Heart right ventricle (tissue), 16 donors: ENCODE measurements at regions not wholly inside any gene's neighbourhood (a gene's known extent, or its start where the extent isn't known, plus 50 kb on each side); places are given as distances from the start of the nearest gene placed in this dataset.

ENCODE experiments used
- ATAC-seq, 8 donors: fragments of 200-7000 bp; cut with Tn5 transposase; one replicate each; pipeline ENCODE4 v1.9.1; 2020; ENCODE audit warnings: mild to moderate bottlenecking in 8 of 8, moderate library complexity in 8 of 8, moderate number of reproducible peaks in 1 of 8
- DNase-seq, 2 donors: peaks; one replicate each; pipeline ENCODE4 v3.0.0-alpha.2; 2020
- H3K27ac ChIP-seq, 10 donors: fragments of 200-600 bp; sonication (generic) in 2 of 10; one replicate each; pipeline versions ENCODE4 v1.5.0 to v1.8.0; 2020 to 2022; ENCODE audit warnings: mild to moderate bottlenecking in 3 of 10
- H3K27me3 ChIP-seq, 7 donors: fragments of 200-600 bp; one replicate each; pipeline ENCODE4 v1.8.0; 2021 to 2022; ENCODE audit warnings: mild to moderate bottlenecking in 2 of 7
- H3K36me3 ChIP-seq, 9 donors: fragments of 200-600 bp; sonication (generic) in 1 of 9; one replicate each; pipeline versions ENCODE4 v1.5.0 to v1.8.0; 2020 to 2022; ENCODE audit warnings: mild to moderate bottlenecking in 2 of 9
- H3K4me1 ChIP-seq, 9 donors: fragments of 200-600 bp; sonication (generic) in 1 of 9; one replicate each; pipeline versions ENCODE4 v1.5.0 to v1.8.0; 2020 to 2022; ENCODE audit warnings: mild to moderate bottlenecking in 4 of 9
- H3K4me3 ChIP-seq, 10 donors: fragments of 200-600 bp; sonication (generic) in 2 of 10; one replicate each; pipeline versions ENCODE4 v1.5.0 to v1.8.0; 2020 to 2022; ENCODE audit warnings: mild to moderate bottlenecking in 7 of 10, moderate library complexity in 2 of 10
- H3K9me3 ChIP-seq, 11 donors: fragments of 200-600 bp in 10 of 11; sonication (generic) in 2 of 11; one replicate each; pipeline versions ENCODE4 v1.5.0 to v1.8.0; 2013 to 2022; ENCODE audit warnings: mild to moderate bottlenecking in 2 of 11, control low read depth in 1 of 11, moderate library complexity in 1 of 11
- CTCF ChIP-seq, 9 donors: fragments of 200-600 bp; sonication (generic) in 2 of 9; IDR thresholded peaks; one replicate each; pipeline versions ENCODE4 v1.5.0 to v1.8.0; 2021 to 2022; ENCODE audit warnings: antibody characterized with exemption in 9 of 9, mild to moderate bottlenecking in 5 of 9, moderate library complexity in 1 of 9
- WGBS, 2 donors: extraction: QIAGEN DNeasy Blood & Tissue Kit; methylation state at CpG; one replicate each; pipeline ENCODE4 v1.1.7; 2013; ENCODE audit warnings: inconsistent platforms in 1 of 2; 5-methylcytosine and 5-hydroxymethylcytosine counted together
- intact Hi-C, 10 donors: fragments of 100-400 bp; cut with DNase I; formaldehyde crosslinking; loops; one replicate each; pipeline versions ENCODE4 v1.11.1 to v1.14.2; 2022
- donor health status: Arrhythmogenic right ventricular cardiomyopathy.
- donor health status: ischemic (EF 13 %, LVEDD 7.1; RV severe dilation, severe dysfunction).
- donor health status: healthy with polysubstance abuse.
- donor health status: DM: no; HTN: yes; CAD: no.
- donor health status: DM: no; HTN: no; CAD: no.
- donor health status: ischemic (EF 25% LVEDD 6.9; RV normal size, moderate dysfunction).
- donor health status: ischemic (EF 25% LVEDD 5.7; RV mildly dilated, moderate dysfunction).
- donor health status: healthy.
- donor health status: DM: yes; HTN: yes; CAD: no.
- donor health status: Ischemic cardiomyopathy.
- donor health status: ischemic (EF 35%, LVEDD 5.7; RV mildly dilated, moderate dysfunction).
- donor health status: nonischemic (EF 11% LVEDD 7.7; RV severe dilation, severe dysfunction).
- donor health status: DM: yes; HTN: yes; CAD: no.
- donor health status: PGD.
- donor health status: ischemic (EF 29% LVEDD 5.4; RV normal size, mild dysfunction).
- donor health status: nonischemic (EF 23%, LVEDD 6.1; RV moderate dilation, normal function).

DNA sequence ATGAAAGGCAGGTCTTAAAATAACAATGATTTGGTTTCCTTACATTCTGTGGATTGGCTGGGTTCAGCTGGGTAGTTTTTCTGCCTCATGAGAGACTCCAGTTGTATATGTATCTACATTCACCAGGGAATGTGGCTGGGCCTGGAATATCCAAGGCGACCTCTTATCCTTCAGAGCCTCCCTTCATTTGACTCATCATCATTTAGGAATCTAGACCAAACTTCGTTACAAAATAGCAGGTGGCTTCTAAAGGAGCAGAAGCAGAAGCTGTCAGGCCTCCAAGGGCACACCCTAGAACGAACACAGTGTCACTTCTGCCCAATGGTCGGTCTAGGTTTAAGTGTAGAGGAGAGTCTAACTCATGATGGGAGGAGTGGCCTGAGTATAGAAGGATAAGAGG, 204.2 kb downstream of the EN1 start:
- no peak for DNase-seq
- no peaks in the 10 kb centered on the region for H3K4me1 ChIP-seq
- H3K9me3 ChIP-seq: no peaks in the 10 kb centered on the region
- no peaks in the 10 kb centered on the region for H3K36me3 ChIP-seq
- no peak overlapping the region for H3K27ac ChIP-seq
- intact Hi-C loops: no loop called here
- no peak for TF ChIP-seq CTCF (IDR thresholded peaks at IDR 0.05)
- WGBS, 2 donors: 66 to 72% methylated on average over 4 of the region's 4 CpGs
- no peak for ATAC-seq
- H3K4me3 ChIP-seq: no peak overlapping the region
- H3K27me3 ChIP-seq: peaks cover 0 to under 1% (median 0%) of the 10 kb centered on the region in 7 donors

GRCh38 chr2:118642501-118642900, 204.9 kb downstream of the EN1 start:
- ATAC-seq (no peak), DNase-seq (no peak)
- no peak overlapping the region for H3K27ac ChIP-seq
- 69 to 80% methylated on average over 2 of the region's 2 CpGs for WGBS, 2 donors
- no peak overlapping the region for H3K4me3 ChIP-seq
- H3K36me3 ChIP-seq: no peaks in the 10 kb centered on the region
- TF ChIP-seq CTCF (IDR thresholded peaks at IDR 0.05): no peak
- peaks cover 0 to 4% (median 0%) of the 10 kb centered on the region in 11 donors for H3K9me3 ChIP-seq
- intact Hi-C loops: no loop called here
- no peaks in the 10 kb centered on the region for H3K4me1 ChIP-seq
- no peaks in the 10 kb centered on the region for H3K27me3 ChIP-seq

- H3K27ac ChIP-seq: no peak overlapping the region
- no peaks in the 10 kb centered on the region for H3K4me1 ChIP-seq
- ATAC-seq: no peak
- intact Hi-C loops: no loop called here
- H3K36me3 ChIP-seq: no peaks in the 10 kb centered on the region
- DNase-seq: no peak
- TF ChIP-seq CTCF (IDR thresholded peaks at IDR 0.05): no peak
- H3K9me3 ChIP-seq: peaks cover 0 to 7% (median 0%) of the 10 kb centered on the region in 11 donors
- H3K27me3 ChIP-seq: no peaks in the 10 kb centered on the region
- H3K4me3 ChIP-seq: no peak overlapping the region
- WGBS, 2 donors: 50 to 52% methylated on average over 1 of the region's 1 CpG
Observed at GRCh38 chr2:118641711-118642110, 205.7 kb downstream of the EN1 start.

GRCh38 chr2:118639371-118639770, 208.1 kb downstream of the EN1 start:
- 74 to 86% methylated on average over 2 of the region's 2 CpGs for WGBS, 2 donors
- Histone ChIP-seq H3K9me3 (peaks cover 0 to 7% (median 0%) of the 10 kb centered on the region in 11 donors), H3K4me3 (no peak overlapping the region), H3K4me1 (no peaks in the 10 kb centered on the region), H3K27ac (no peak overlapping the region), H3K36me3 (no peaks in the 10 kb centered on the region), H3K27me3 (peaks cover 0 to 5% (median 2%) of the 10 kb centered on the region in 7 donors)
- no peak for TF ChIP-seq CTCF (IDR thresholded peaks at IDR 0.05)
- DNase-seq (no peak), ATAC-seq (no peak)
- intact Hi-C loops: no loop called here
